COR-L47 (cell line): ENCODE measurements at regions not wholly inside any gene's neighbourhood (a gene's known extent, or its start where the extent isn't known, plus 50 kb on each side); places are given as distances from the start of the nearest gene placed in this dataset.
A peak's percentile ranks its signal among the peaks of the same experiment; 100 is the strongest.
"Not testable (repeated sequence)": the region's sequence is repeated elsewhere in the genome, so short reads cannot be mapped to it uniquely, and the experiment has no call there.

Source experiments
- DNase-seq: peaks from one replicate; lab custom pipeline; 2025; lab: John Stamatoyannopoulos, UW

GRCh38 chr7:131637859-131638258, 81.4 kb upstream of the PODXL start:
- no peak for DNase-seq

GRCh38 chr7:131636092-131636491, 79.7 kb upstream of the PODXL start:
- no peak for DNase-seq

DNA sequence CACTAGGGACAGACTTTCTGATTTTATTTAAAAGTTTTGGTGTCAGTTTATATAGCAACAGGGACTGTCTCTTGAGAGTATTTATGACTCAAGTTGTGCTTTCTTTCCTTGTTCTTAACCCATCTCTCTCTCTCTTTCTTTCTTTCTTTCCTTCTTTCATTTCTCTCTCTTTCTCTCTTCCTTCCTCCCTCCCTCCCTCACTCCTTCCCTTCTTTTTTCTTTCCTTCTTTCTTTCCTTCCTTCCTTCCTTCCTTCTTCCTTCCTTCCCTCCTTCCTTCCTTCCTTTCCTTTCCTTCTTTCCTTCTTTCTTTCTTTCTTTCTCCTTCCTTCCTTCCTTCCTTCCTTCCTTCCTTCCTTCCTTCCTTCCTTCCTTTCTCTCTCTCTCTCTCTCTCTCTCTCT, 77.8 kb upstream of the PODXL start:
- DNase-seq = not testable (repeated sequence)

DNA sequence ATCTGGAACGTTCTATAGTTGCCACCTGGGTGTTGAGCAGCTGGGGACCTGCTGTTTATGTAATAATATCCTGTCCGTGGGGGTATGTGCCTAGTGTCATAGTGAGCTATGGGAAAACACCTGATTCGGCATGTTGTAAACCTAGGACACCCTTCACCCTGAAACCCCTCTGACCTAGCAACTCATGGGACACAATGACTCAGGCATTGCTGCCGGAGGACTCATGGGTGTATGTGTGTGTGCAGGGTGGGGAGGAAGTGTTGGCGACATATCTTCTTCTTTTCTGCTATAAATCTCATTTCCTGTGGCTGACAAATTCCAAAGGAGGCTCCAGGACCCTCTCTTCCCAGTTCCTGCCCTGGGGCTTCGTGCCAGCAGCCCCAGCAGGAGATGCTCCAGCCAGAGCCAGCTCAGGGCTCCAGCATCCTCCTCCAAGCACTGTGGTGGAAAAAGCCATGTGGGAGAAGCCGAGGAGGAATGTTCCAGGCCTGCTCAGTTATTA, 77.0 kb upstream of the PODXL start:
- DNase-seq = no peak

DNA sequence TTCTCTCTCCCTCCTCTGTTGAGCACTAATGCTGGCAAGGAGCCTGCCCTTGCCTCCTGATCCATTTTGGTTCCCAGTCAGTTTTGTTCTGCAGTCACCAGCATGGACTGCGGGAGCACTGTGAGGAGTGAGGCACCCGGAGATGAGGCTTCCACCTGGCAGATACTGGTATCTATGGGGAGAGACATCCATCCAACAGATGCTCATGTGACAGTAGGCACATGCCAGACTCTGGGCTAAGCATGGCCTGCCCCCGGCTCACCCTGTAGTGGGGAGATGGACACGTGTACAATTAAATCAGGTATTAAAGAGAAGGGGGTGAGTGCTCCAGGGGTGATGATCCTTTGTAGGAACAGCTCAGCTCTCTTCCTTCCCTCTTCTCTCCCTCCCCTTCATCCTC, 74.0 kb upstream of the PODXL start:
- DNase-seq = no peak

DNA sequence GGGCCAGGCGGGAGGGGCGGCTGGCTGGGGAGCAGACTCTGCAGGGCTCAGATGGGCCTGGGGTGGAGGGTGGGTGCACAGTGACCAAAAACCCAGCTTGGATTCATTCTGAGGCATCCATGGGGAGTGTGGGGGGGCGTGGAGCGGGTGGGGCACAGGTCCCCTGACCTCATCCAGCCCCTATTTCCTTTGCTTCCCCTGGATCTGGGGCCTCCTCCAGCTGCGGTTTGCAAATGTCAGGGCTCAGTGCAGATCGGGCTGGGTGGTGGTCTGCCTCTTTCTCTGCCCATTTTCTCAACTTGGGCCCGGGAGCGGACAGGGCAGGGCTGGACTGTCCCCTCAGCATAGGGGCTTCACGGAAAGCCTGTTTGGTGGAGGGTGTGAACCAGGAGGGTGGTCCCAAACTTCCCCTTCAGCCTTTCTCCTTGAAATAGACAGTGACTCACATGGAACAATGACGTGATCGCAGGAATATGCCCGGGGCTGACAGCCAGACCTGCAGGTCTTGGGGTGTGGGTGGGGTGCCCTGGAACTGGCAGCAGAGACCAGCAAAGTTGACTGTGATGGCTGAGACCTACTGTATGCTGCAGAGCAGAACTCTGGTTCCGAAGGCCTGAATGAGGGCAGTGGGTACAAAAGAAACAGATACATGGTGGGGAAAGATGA, 72.9 kb upstream of the PODXL start:
- no peak for DNase-seq

- DNase-seq = no peak
Observed at GRCh38 chr7:131628634-131629033, 72.2 kb upstream of the PODXL start.

DNA sequence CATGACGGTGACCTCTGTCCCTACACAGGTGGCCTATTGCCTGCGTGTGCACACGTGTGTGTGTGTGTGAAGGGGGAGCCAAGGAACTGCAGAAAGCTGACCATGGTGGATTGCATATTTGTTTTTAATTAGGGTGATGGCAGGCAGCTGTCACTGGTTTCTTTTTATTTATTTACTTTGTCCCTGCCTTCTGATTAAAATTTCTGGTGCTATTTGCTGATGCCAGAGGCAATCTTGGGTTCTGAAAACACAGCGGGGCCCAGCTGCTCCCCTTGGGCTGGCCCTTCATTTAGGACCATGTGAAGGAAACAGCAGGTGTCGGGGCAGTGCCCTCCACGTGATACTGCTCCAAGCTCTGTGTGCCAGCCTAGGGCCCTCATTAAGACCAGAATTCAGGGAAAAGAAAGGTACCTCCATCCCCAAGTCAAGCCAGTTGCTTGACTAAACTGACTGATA, 71.3 kb upstream of the PODXL start:
- DNase-seq = peak; percentile 77

- DNase-seq = no peak
Observed at GRCh38 chr7:131626643-131627042, 70.2 kb upstream of the PODXL start.

DNA sequence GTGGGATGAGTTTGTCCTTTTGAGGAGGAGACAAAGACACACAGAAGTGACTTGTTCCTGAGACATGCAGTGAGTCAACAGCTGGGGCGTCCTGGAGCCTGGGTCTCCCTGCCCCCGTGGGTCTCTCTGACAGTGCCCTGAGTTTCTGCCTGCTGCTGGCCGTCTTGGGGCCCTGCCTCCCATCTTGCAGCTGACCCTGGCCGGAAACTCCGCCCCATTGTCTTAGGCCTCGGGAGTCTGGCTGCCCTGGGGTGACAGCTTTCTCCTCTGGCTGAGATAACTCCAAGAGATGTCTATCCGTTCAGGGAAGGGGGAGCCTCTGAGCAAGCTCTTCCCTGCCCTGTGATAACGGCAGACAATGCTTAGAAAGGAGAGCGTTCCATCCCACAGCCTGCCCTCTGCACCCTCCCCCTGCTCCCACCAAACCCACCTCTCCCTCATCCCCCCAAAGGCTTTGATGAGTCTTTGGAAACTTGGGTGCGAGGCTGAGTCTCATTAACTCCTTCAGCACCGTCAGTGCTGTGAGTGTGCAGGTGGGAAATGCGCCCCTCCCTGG, 69.5 kb upstream of the PODXL start:
- no peak for DNase-seq

GRCh38 chr7:131625345-131625744, 68.9 kb upstream of the PODXL start:
- DNase-seq = not testable (repeated sequence)

GRCh38 chr7:131624536-131624935, 68.1 kb upstream of the PODXL start:
- DNase-seq = no peak

- DNase-seq = no peak
Observed at GRCh38 chr7:131623154-131623553, 66.7 kb upstream of the PODXL start.

- DNase-seq = no peak
Observed at GRCh38 chr7:131621652-131622051, 65.2 kb upstream of the PODXL start.

DNA sequence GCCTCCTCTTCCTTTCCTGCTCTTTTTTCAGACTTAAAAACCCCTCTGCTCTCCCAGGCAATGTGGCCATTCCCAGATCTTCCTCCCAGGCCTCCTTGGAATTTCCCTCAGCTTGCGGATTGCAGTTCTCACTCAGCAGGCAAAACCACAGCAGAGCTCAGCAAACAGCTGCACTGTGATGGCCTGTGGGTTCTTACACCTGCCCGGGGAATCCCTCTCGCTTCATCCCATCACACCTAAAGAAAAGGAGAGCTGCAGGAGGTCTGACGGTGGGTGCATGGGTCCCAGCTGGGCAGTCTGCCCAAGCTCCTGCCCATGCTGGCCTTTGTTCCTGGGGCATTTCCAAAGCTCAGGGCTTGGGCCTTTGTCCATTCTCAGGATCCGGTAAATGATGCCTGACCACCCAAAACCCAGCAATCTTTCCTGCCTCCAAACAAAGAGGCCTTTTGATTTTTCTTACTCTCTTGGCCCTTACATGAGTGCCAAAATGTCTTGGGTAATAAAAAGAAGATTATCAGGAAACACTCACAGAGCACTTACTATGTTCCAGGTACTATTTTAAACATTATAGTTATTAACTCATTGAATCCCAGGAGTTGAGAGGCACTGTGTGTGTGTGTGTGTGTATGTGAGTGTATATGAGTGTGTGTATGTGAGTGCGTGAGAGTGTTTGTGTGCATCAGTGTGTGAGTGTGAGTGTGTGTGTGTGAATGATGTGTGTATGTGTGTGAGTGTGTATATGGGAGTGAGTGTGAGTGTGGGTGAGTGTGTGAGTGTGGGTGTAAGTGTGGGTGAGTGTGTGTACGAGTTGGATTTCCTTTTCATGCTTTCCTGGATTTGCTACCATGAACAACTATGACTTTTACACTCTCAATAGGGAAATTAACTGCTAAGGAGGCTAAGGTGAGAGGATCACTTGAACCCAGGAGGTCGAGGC, 64.5 kb upstream of the PODXL start:
- no peak for DNase-seq

GRCh38 chr7:131619336-131620305, 63.2 kb upstream of the PODXL start:
- no peak for DNase-seq

GRCh38 chr7:131618391-131618790, 62.0 kb upstream of the PODXL start:
- DNase-seq = no peak

DNA sequence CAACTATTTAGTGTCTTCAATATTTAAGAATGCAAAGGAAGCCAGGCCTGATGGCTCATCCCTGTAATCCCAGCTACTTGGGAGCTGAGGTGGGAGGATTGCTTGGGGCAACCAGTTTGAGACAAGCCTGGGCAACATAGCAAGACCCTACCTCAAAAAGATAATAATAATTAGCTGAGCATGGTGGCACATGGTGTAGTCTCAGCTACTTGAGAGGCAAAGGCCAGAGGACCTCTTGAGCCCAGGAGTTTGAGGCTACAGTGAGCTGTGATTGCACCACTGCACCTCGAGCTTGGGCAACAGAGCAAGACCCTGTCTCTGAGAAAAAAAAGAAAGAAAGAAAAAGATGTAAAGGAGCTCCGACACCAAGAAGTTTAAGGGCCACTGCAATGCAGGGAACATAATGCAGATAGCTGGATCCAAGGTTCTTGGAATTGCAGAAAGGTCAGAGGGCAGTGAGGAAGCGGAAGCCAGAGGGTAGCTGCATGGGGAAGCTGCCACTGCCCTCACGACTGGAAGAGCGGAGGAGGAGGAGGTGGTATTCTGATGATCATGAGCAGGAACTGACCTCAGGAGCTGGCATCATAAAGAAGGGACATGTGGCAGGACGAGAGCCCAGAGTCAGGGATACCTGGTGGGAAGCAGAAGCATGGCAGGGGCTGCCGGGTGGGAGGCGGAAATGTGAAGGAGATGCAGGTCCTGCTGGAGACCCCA, 60.2 kb upstream of the PODXL start:
- no peak for DNase-seq

GRCh38 chr7:131613909-131614308, 57.5 kb upstream of the PODXL start:
- DNase-seq = no peak

GRCh38 chr7:131610007-131610406, 53.6 kb upstream of the PODXL start:
- DNase-seq = no peak

GRCh38 chr7:131608116-131608500, 51.7 kb upstream of the PODXL start:
- DNase-seq = no peak
